NCI-H2171 treated with DMSO at 0.1 percent for 48 hours (cell line): ENCODE measurements at regions not wholly inside any gene's neighbourhood (a gene's known extent, or its start where the extent isn't known, plus 50 kb on each side); places are given as distances from the start of the nearest gene placed in this dataset.
A peak's percentile ranks its signal among the peaks of the same experiment; 100 is the strongest.
"Not testable (repeated sequence)": the region's sequence is repeated elsewhere in the genome, so short reads cannot be mapped to it uniquely, and the experiment has no call there.

Experiments
- DNase-seq: peaks from one replicate; lab custom pipeline; 2025; lab: John Stamatoyannopoulos, UW

- not testable (repeated sequence) for DNase-seq
Observed at GRCh38 chr7:135872861-135873260, 104.3 kb downstream of the MTPN start.

DNA sequence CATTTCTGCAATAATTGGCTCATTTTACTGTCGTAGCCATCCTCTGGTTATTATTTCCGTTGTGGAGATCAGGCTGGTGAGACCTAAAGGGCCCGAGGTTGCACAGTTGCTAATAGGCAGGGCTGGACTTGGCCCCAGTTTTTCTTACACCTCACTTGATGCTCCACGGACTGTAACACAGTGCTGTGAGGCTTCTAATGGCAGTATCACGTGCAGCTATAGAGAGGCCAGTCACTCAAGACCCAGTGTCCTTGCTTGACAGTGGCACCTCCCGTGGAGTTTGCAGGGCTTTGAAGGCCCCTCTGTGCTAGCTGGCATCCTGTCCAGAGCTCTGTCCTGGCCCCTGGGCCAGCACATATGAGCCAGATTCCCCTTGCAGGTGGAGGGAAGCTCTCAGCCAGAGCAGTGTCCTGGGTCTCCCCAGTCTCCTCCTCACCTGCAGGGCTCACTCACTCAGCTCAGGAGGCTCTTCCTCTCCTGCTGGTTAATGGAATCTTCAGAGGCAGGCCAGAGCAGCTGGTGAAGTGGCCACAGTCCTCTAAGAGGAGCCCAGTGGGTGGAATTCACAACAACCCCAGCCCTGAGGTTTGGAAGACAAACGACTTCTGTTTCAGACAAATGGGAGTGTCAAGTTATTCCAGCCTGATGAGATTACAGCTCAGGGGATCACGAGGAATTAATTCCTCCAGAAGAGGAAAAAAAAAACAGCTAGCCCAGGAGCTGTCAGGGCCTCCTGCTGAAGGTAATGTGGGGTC is 114.2 kb upstream of the FAM180A start:
- no peak for DNase-seq

DNA sequence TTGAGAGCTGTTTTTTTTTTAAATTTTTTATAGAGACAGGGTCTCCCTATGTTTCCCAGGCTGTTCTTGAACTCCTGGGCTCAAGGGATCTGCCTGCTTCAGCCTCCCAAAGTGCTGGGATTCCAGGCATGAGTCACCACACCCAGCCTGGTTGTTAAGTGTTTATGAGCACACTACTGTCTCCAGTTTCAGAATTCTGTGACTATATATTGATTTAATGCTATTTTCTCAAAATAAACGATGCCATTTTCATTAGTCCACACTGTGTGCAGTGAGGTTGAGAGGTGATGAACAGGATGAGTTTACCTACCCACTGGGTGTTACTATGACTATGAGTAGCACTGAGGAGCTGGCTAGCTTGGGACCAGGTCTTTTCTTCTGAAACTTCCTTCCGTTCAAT is 110.9 kb upstream of the FAM180A start:
- no peak for DNase-seq

- no peak for DNase-seq
Observed at GRCh38 chr7:135858851-135859250, 110.2 kb upstream of the FAM180A start.

GRCh38 chr7:135858379-135858778 is 109.8 kb upstream of the FAM180A start:
- no peak for DNase-seq

- DNase-seq = no peak
Observed at GRCh38 chr7:135857519-135858274, 109.1 kb upstream of the FAM180A start.

DNA sequence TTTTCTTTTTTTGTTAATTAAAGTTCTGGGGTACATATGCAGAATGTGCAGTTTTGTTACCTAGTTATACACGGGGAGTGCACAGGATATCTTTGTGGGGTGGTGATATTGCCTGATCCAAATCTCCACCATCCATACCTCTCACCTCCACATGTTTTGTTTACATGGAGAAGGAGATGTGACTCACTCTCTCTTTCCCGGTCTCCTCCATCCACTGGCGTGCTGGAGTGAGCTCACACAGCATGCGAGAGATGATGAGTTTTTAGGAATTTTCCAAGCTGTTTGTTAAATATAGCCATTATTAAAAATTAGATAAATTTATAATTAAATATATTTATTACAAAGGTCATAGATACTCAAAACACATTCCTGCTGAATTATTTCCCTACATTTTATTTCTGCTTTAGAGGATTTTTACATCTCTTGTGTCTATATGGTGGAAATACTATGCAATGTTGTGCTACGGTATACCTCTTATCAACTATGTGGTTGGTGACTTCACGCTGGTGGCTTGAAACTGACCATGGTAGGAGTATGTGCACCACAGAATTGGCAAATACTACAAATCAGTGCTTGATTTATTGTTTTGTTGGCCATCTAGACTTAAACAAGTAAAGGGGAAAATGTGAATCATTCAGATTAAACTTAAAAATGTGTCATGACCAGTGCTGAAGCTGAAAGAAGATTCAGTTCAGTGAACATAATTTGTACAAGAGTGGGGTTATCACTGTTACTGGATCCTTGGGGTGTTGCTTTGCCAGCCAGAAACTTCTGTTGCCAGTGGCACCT is 107.9 kb upstream of the FAM180A start:
- DNase-seq = no peak

GRCh38 chr7:135855846-135856245 is 107.2 kb upstream of the FAM180A start:
- DNase-seq = no peak

- no peak for DNase-seq
Observed at GRCh38 chr7:135853499-135853898, 104.9 kb upstream of the FAM180A start.

GRCh38 chr7:135853008-135853407 is 104.4 kb upstream of the FAM180A start:
- no peak for DNase-seq

- DNase-seq = no peak
Observed at GRCh38 chr7:135847242-135847641, 98.6 kb upstream of the FAM180A start.

GRCh38 chr7:135846339-135846738 is 97.7 kb upstream of the FAM180A start:
- no peak for DNase-seq

DNA sequence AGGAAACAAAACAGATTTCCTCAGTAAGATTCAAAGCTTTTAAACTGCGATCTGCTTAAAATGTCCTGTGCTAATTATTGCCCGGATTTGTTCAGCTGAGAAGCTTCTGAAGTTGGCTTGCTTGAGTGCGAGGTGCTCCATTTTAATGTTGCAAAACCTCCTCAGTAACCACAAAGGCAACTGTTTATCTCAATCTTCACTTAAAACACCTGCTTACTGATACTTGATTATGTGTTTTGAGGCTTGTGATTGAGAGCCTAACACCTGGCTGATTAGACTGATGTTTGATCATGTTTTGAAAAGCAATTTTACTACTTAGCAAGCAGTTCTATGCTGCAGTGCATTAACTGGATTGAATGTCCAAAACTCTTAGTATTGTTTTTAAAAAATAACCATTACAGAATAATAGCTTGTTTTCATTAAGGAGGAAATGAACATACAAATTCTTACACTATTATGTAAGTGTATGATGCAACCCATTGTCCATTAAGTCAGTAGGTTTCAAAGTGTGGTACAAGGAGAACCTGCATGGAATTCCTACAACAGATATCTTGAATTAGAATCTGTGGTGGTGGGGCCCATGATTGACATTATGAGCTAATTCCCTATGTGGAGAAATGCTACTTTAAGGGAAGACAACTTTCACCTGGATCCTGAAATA is 96.9 kb upstream of the FAM180A start:
- DNase-seq = no peak

DNA sequence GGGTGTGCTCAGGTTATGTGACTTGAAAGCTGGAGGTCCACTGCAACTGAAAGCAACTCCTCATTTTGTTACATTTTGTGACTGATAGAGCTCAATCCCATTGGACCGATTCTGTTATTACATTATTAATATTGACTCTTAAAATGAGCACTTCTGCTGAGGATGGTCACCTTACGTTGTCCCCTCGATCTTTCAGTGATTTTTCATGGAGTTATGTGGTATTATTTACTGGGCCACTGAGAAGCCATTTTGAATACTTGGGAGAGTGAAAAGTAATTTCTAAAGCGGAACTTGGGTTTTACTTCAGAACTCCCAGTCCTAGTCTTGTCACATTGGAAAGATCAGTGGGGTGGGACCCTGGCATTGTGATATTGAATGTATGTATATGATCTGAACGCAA is 96.3 kb upstream of the FAM180A start:
- DNase-seq = no peak

DNA sequence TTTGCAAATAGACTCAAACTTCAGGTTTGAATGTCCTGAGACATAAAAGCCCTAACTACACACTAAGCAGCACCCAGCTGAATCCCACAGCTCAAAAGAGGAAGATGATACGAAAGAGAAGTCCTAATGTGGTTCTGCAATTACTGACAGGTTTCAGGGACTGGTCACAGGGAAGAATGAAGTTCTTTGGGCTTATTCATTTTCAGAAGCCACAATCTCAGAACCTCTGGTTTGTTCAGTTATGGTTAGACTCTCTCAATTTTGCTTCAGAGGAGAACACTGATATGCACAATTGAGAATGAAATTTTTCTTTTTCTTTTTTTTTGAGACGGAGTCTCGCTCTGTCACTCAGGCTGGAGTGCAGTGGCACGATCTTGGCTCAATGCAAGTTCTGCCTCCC is 94.6 kb upstream of the FAM180A start:
- no peak for DNase-seq

DNA sequence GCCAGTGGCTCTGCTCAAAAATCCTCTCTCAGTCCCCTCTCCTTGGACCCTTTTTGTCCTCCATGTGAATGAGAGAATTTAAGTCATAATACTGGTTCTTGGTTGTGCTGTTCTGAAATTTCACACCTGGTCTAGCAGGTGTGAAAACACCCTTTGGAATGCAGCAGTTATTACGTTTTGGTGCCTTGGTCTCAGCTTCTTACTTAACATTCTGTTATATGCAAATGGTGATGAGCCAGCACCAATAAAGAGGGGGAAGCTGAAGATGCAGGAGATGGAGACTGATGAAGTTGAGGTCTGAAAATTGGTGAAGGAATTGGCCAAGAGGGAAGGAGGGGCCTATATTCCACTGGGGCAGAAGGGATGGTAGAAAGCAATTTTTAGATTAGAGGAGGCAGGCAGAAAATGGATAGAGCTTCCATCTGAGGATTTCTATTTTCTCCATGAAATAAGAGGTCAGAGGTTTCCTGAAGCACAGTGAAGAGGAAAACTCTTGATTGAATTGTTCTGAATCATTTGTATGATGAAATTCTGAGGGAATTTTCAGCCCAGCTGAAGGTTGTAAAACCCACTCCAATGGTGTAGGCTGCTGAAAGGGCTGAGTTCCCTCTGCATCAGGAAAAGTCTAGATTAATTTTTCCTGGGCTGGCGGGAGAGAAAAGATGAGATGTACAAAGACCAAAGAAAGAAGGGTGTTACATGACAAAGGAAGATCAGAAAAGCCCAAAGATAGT is 94.0 kb upstream of the FAM180A start:
- no peak for DNase-seq

DNA sequence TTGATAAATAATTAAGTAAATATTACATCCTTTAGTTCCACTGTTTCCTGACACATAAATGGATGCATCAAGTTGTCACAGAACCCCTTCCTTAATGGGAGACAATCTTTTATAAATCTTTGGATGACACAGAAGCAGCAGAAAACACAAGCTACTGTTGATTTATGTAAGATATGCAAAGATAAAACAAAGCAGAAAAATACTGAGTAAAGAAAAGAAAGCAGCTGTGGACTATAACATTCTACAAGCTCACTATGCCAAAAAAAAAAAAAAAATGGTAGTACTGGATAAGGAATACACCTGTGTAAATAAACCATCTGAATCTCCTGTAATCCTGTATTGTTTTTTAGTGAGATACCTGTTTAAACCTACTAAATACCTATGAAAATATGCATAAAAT is 92.0 kb upstream of the FAM180A start:
- DNase-seq = no peak

GRCh38 chr7:135837675-135838074 is 89.1 kb upstream of the FAM180A start:
- peak; percentile 19 for DNase-seq

- DNase-seq = peak; percentile 67
Observed at GRCh38 chr7:135834266-135834665, 85.7 kb upstream of the FAM180A start.

DNA sequence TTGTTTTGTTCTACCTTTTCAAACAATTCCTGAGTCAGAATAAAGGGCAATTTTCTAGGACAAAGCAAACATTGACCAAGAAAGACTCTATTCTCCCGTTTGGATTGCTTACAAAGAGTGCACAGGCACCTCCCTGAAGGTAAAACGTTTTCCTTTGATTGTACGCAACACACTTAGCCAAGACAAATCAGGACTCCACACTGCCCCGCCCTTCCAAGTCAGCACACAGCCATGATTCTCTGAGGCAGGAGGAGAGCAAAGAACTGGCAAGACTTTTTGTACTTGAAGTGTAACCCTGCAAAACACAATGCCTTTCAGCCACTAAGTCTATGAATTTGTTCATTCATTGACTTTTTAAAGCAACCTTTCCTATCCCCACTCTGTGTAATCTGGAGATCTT is 85.0 kb upstream of the FAM180A start:
- no peak for DNase-seq

DNA sequence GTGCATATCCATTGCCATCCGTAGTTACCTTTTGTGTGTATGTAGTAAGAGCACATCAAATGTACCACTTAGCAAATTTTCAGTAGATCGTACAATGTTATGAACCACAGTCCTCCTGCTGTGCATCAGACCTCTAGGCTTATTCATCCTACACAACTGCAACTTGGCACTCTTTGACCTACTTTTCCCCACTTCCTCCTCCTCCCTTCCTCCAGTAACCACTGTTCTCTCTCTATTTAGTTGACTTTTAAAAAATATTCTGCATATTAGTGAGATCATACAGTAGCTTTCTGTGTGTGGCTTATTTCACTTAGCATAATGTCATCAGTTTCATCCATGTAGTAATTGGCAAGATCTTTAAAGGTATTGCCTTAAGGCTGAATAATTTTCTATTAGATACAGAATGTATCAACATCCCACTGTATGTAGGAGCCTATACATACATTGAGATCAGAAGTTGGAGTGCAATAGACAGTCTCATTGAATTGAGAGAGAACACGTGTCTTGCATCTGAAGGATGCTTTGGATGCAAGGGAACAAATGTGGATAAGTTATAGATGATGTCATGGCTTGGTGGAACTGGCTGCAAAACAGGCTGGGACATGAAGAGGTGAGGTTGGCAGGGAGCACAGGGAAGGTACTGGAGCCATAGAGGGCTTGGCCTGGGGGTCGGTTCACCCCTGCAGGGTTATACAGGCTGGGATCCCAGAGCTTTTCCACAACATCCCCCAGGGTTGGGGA is 83.0 kb upstream of the FAM180A start:
- DNase-seq = no peak
